Brain microvascular endothelial cell (primary cell): ENCODE measurements at regions not wholly inside any gene's neighbourhood (a gene's known extent, or its start where the extent isn't known, plus 50 kb on each side); places are given as distances from the start of the nearest gene placed in this dataset.

ENCODE experiments used
- DNase-seq: peaks from one replicate; pipeline ENCODE4 v3.0.0-alpha.2; 2020
- H3K27ac ChIP-seq: fragments of 250-450 bp; sonication (Bioruptor Pico); 2 replicates; pipeline ENCODE4 v1.5.1; 2020; ENCODE audit warnings: mild to moderate bottlenecking, moderate library complexity
- H3K27me3 ChIP-seq: fragments of 250-450 bp; sonication (Bioruptor Pico); replicated peaks from 2 replicates; pipeline ENCODE4 v1.5.1; 2020; ENCODE audit warnings: mild to moderate bottlenecking
- H3K36me3 ChIP-seq: fragments of 250-450 bp; sonication (Bioruptor Pico); replicated peaks from 2 replicates; pipeline ENCODE4 v1.5.1; 2020; ENCODE audit warnings: mild to moderate bottlenecking
- H3K4me3 ChIP-seq: 2 replicates; pipeline ENCODE4 v1.5.1; 2011; ENCODE audit warnings: low read depth, mild to moderate bottlenecking, control low read depth, low read length, moderate library complexity
- CTCF ChIP-seq: IDR thresholded peaks from 2 replicates; pipeline ENCODE4 v1.5.1; 2011; ENCODE audit warnings: low read depth, mild to moderate bottlenecking, moderate library complexity, low read length, control low read depth, inconsistent platforms; ENCODE audit errors: missing control alignments
- in situ Hi-C: cut with HindIII; loops from 2 replicates; pipeline ENCODE4 v1.10.0; 2017; ENCODE audit warnings: low sequenced_read_pairs, low pct_ligation_motif_present

GRCh38 chr10:6361869-6362268 is 159.1 kb downstream of the PFKFB3 start:
- in situ Hi-C loops: no loop called here
- DNase-seq: no peak
- Histone ChIP-seq H3K4me3 (no peak overlapping the region), H3K36me3 (no peaks in the 10 kb centered on the region), H3K27ac (no peak overlapping the region), H3K27me3 (no peaks in the 10 kb centered on the region)
- no peak for TF ChIP-seq CTCF

DNA sequence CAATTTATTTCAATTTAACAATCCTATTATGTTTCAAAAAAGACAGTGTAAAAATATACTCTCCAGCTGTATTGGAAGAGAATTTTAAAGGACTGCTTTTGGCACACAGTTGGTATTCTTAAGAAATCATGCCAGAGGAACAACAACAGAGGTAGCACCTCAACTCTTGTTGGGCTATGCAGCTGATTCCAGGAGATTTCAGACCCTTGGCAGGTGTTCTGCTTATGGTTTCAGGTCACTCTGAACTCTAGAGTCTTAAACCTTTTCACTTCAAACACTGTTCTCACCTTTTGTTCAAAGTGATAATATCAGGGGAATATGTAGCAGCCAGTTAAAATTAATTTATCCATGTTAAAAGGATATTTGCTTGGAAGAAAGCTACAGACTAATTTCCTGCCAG is 160.1 kb downstream of the PFKFB3 start:
- in situ Hi-C loops: no loop called here
- no peaks in the 10 kb centered on the region for H3K27me3 ChIP-seq
- TF ChIP-seq CTCF: no peak
- no peaks in the 10 kb centered on the region for H3K36me3 ChIP-seq
- no peak for DNase-seq
- H3K27ac ChIP-seq: no peak overlapping the region
- no peak overlapping the region for H3K4me3 ChIP-seq

- H3K36me3 ChIP-seq: no peaks in the 10 kb centered on the region
- no peak overlapping the region for H3K4me3 ChIP-seq
- no peaks in the 10 kb centered on the region for H3K27me3 ChIP-seq
- in situ Hi-C loops: no loop called here
- DNase-seq: no peak
- H3K27ac ChIP-seq: no peak overlapping the region
- no peak for TF ChIP-seq CTCF
Measured at GRCh38 chr10:6363511-6363910, 160.8 kb downstream of the PFKFB3 start.

DNA sequence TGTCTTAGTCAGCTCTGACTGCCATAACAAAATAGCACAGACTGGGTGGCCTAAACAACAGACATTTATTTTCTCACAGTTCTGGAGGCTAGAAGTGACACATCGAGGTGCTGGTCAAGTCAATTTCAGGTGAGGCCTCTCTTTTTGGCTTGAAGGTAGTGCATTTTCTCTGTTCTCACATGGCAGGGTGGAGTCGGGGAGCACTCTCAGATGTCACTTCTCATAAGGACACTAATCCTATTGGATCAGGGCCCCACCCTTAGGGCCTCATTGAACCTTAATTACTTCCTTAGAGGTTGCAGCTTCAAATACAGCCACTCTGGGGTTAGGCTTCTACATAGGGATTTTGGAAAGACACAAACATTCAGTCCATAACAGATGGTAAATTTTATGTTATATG is 161.6 kb downstream of the PFKFB3 start:
- Histone ChIP-seq H3K27ac (no peak overlapping the region), H3K27me3 (no peaks in the 10 kb centered on the region), H3K36me3 (no peaks in the 10 kb centered on the region), H3K4me3 (no peak overlapping the region)
- in situ Hi-C loops: no loop called here
- TF ChIP-seq CTCF: no peak
- DNase-seq: no peak

DNA sequence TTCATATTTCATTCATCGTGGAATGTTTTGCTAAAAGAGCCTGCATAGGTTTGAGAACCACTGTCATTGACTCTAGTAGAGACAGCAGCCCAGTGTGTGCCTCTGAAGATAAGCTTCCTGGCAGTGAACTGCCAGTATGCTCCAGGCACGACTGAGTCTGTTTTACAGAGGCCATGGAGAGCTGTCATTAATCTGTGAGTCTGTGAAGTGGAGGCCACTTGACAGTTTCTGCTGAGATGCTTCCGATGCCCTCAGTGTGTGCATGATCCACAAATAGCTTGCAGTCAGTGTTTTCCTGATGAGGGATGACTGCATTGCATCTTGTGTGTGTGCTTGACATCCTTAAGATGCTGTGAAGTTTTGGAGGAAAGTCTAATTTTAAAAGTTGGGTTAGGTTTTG is 162.2 kb downstream of the PFKFB3 start:
- H3K27ac ChIP-seq: no peak overlapping the region
- in situ Hi-C loops: no loop called here
- no peak overlapping the region for H3K4me3 ChIP-seq
- no peaks in the 10 kb centered on the region for H3K27me3 ChIP-seq
- no peak for DNase-seq
- no peak for TF ChIP-seq CTCF
- no peaks in the 10 kb centered on the region for H3K36me3 ChIP-seq

- no peaks in the 10 kb centered on the region for H3K27me3 ChIP-seq
- no peaks in the 10 kb centered on the region for H3K36me3 ChIP-seq
- no peak for DNase-seq
- no peak overlapping the region for H3K27ac ChIP-seq
- in situ Hi-C loops: no loop called here
- no peak for TF ChIP-seq CTCF
- H3K4me3 ChIP-seq: no peak overlapping the region
Measured at GRCh38 chr10:6365384-6365783, 162.7 kb downstream of the PFKFB3 start.
